ENCODE measurements at regions not wholly inside any gene's neighbourhood (a gene's known extent, or its start where the extent isn't known, plus 50 kb on each side); places are given as distances from the start of the nearest gene placed in this dataset.

- CTCF ChIA-PET = interaction anchor here (0.8 to 4.1 kb wide), 3 partner anchors 14 to 430 kb away, joined by 3 to 57 read pairs (median 4); no protein-coding TSS in a partner anchor
- DNase-seq (ENCODE audit: extremely low spot score) = no peak
- POLR2A ChIA-PET = no interaction called here
- peak; percentile 11 for TF ChIP-seq CTCF (IDR thresholded peaks at IDR 0.05; ENCODE audit: control extremely low read depth, extremely low read depth, low read depth, missing control alignments)
Observed at GRCh38 chr16:27642756-27643155, 92.8 kb downstream of the KATNIP start.

- no peak for DNase-seq (ENCODE audit: extremely low spot score)
- TF ChIP-seq CTCF (IDR thresholded peaks at IDR 0.05; ENCODE audit: control extremely low read depth, extremely low read depth, low read depth, missing control alignments) = no peak
- ChIA-PET POLR2A (no interaction called here), CTCF (interaction anchor here (1.1 kb wide), 1 partner anchor 94 kb away, joined by 3 read pairs; the partner anchor contains the start of genes GTF3C1 and KATNIP)
Observed at GRCh38 chr16:27644165-27644564, 94.2 kb downstream of the KATNIP start.

GRCh38 chr16:27645396-27645795 lies 95.5 kb downstream of the KATNIP start:
- DNase-seq (ENCODE audit: extremely low spot score) = no peak
- ChIA-PET CTCF (no interaction called here), POLR2A (no interaction called here)
- TF ChIP-seq CTCF (IDR thresholded peaks at IDR 0.05; ENCODE audit: control extremely low read depth, extremely low read depth, low read depth, missing control alignments) = no peak

GRCh38 chr16:27646806-27647205 lies 96.9 kb downstream of the KATNIP start:
- CTCF ChIA-PET = interaction anchor here (0.8 kb wide), 1 partner anchor 17 kb away, joined by 3 read pairs; no protein-coding TSS in a partner anchor

GRCh38 chr16:27649021-27649420 lies 99.1 kb downstream of the KATNIP start:
- CTCF ChIA-PET = interaction anchor here (1.1 kb wide), 1 partner anchor 9 kb away, joined by 4 read pairs; no protein-coding TSS in a partner anchor
- TF ChIP-seq CTCF (IDR thresholded peaks at IDR 0.05; ENCODE audit: control extremely low read depth, extremely low read depth, low read depth, missing control alignments) = no peak
- POLR2A ChIA-PET = no interaction called here
- DNase-seq (ENCODE audit: extremely low spot score) = no peak

More at GRCh38 chr16:27646806-27647205, 96.9 kb downstream of the KATNIP start:
- no peak for DNase-seq (ENCODE audit: extremely low spot score)
- POLR2A ChIA-PET = no interaction called here
- no peak for TF ChIP-seq CTCF (IDR thresholded peaks at IDR 0.05; ENCODE audit: control extremely low read depth, extremely low read depth, low read depth, missing control alignments)

- DNase-seq (ENCODE audit: extremely low spot score) = no peak
- CTCF ChIA-PET = interaction anchor here (2.1 kb wide), 1 partner anchor 10 kb away, joined by 6 read pairs; no protein-coding TSS in a partner anchor
- no peak for TF ChIP-seq CTCF (IDR thresholded peaks at IDR 0.05; ENCODE audit: control extremely low read depth, extremely low read depth, low read depth, missing control alignments)
- POLR2A ChIA-PET = no interaction called here
Observed at GRCh38 chr16:27650073-27650701, 100.2 kb downstream of the KATNIP start.
